ENCODE measurements at regions not wholly inside any gene's neighbourhood (a gene's known extent, or its start where the extent isn't known, plus 50 kb on each side); places are given as distances from the start of the nearest gene placed in this dataset.

GRCh38 chr21:22961258-22961657 is 1963.0 kb downstream of the NCAM2 start:
- TF ChIP-seq CTCF (IDR thresholded peaks at IDR 0.05): no peak
- TF ChIP-seq POLR2AphosphoS5 (IDR thresholded peaks at IDR 0.05): no peak
- TF ChIP-seq POLR2A (IDR thresholded peaks at IDR 0.05): no peak
- TF ChIP-seq EP300 (IDR thresholded peaks at IDR 0.05): no peak

All from upper lobe of left lung (tissue), 4 donors.